ENCODE measurements at regions not wholly inside any gene's neighbourhood (a gene's known extent, or its start where the extent isn't known, plus 50 kb on each side); places are given as distances from the start of the nearest gene placed in this dataset.
"Not testable (repeated sequence)": the region's sequence is repeated elsewhere in the genome, so short reads cannot be mapped to it uniquely, and the experiment has no call there.

GRCh38 chr7:153409567-153410342 lies 642.4 kb upstream of the DPP6 start:
- not testable (repeated sequence) for H3K27ac Mint-ChIP-seq; H3K4me1 Mint-ChIP-seq (ENCODE audit: low read depth in 2 of 2); H3K36me3 Mint-ChIP-seq (ENCODE audit: insufficient read depth); H3K27me3 Mint-ChIP-seq; ATAC-seq (replicated peaks); H3K4me3 Mint-ChIP-seq; DNase-seq
- peaks cover 18 to 28% of the 10 kb centered on the region in 2 donors for H3K9me3 Mint-ChIP-seq

- H3K4me3 Mint-ChIP-seq = not testable (repeated sequence)
Observed at GRCh38 chr7:153410997-153411642, 641.1 kb upstream of the DPP6 start.

GRCh38 chr7:153412114-153412823 lies 639.9 kb upstream of the DPP6 start:
- peaks cover 25 to 33% of the 10 kb centered on the region in 2 donors for H3K9me3 Mint-ChIP-seq

More at GRCh38 chr7:153410997-153411642, 641.1 kb upstream of the DPP6 start:
- not testable (repeated sequence) for H3K27ac Mint-ChIP-seq; H3K36me3 Mint-ChIP-seq (ENCODE audit: insufficient read depth); DNase-seq; ATAC-seq (replicated peaks); H3K27me3 Mint-ChIP-seq; H3K4me1 Mint-ChIP-seq (ENCODE audit: low read depth in 2 of 2)
- peaks cover 24 to 33% of the 10 kb centered on the region in 2 donors for H3K9me3 Mint-ChIP-seq

GRCh38 chr7:153412824-153413198 lies 639.4 kb upstream of the DPP6 start:
- H3K36me3 Mint-ChIP-seq (ENCODE audit: insufficient read depth); H3K27me3 Mint-ChIP-seq; H3K4me3 Mint-ChIP-seq; H3K4me1 Mint-ChIP-seq (ENCODE audit: low read depth in 2 of 2); H3K27ac Mint-ChIP-seq; DNase-seq; ATAC-seq (replicated peaks): not testable (repeated sequence)
- peaks cover 25 to 33% of the 10 kb centered on the region in 2 donors for H3K9me3 Mint-ChIP-seq

More at GRCh38 chr7:153412114-153412823, 639.9 kb upstream of the DPP6 start:
- not testable (repeated sequence) for H3K4me1 Mint-ChIP-seq (ENCODE audit: low read depth in 2 of 2); H3K27me3 Mint-ChIP-seq; H3K27ac Mint-ChIP-seq; ATAC-seq (replicated peaks); H3K4me3 Mint-ChIP-seq; H3K36me3 Mint-ChIP-seq (ENCODE audit: insufficient read depth); DNase-seq

- H3K27ac Mint-ChIP-seq = no peak overlapping the region
- H3K36me3 Mint-ChIP-seq (ENCODE audit: insufficient read depth) = no peaks in the 10 kb centered on the region
- no peaks in the 10 kb centered on the region for H3K27me3 Mint-ChIP-seq
- no peak overlapping the region for H3K4me3 Mint-ChIP-seq
- ATAC-seq (replicated peaks) (no peak), DNase-seq (no peak)
- peaks cover 25 to 33% of the 10 kb centered on the region in 2 donors for H3K9me3 Mint-ChIP-seq
- H3K4me1 Mint-ChIP-seq (ENCODE audit: low read depth in 2 of 2) = no peaks in the 10 kb centered on the region
Observed at GRCh38 chr7:153413199-153413539, 639.0 kb upstream of the DPP6 start.

GRCh38 chr7:153413540-153414287 lies 638.5 kb upstream of the DPP6 start:
- DNase-seq (no peak), ATAC-seq (replicated peaks) (no peak)
- H3K4me3 Mint-ChIP-seq = no peak overlapping the region
- H3K4me1 Mint-ChIP-seq (ENCODE audit: low read depth in 2 of 2) = no peaks in the 10 kb centered on the region
- no peaks in the 10 kb centered on the region for H3K27me3 Mint-ChIP-seq
- H3K36me3 Mint-ChIP-seq (ENCODE audit: insufficient read depth) = no peaks in the 10 kb centered on the region
- H3K9me3 Mint-ChIP-seq = peaks cover 25 to 33% of the 10 kb centered on the region in 2 donors
- no peak overlapping the region for H3K27ac Mint-ChIP-seq

- H3K4me1 Mint-ChIP-seq (ENCODE audit: low read depth in 2 of 2) = no peaks in the 10 kb centered on the region
- no peak overlapping the region for H3K4me3 Mint-ChIP-seq
- H3K36me3 Mint-ChIP-seq (ENCODE audit: insufficient read depth) = no peaks in the 10 kb centered on the region
- H3K27ac Mint-ChIP-seq = no peak overlapping the region
- DNase-seq = no peak
- no peaks in the 10 kb centered on the region for H3K27me3 Mint-ChIP-seq
- ATAC-seq (replicated peaks) = no peak
- peaks cover 25 to 33% of the 10 kb centered on the region in 2 donors for H3K9me3 Mint-ChIP-seq
Observed at GRCh38 chr7:153414288-153414629, 637.9 kb upstream of the DPP6 start.

GRCh38 chr7:153415632-153416031 lies 636.6 kb upstream of the DPP6 start:
- no peaks in the 10 kb centered on the region for H3K4me1 Mint-ChIP-seq (ENCODE audit: low read depth in 2 of 2)
- H3K27ac Mint-ChIP-seq = no peak overlapping the region
- H3K4me3 Mint-ChIP-seq = no peak overlapping the region
- peaks cover 20 to 26% of the 10 kb centered on the region in 2 donors for H3K9me3 Mint-ChIP-seq
- H3K27me3 Mint-ChIP-seq = no peaks in the 10 kb centered on the region
- H3K36me3 Mint-ChIP-seq (ENCODE audit: insufficient read depth) = no peaks in the 10 kb centered on the region
- ATAC-seq (replicated peaks) = no peak
- DNase-seq = no peak

GRCh38 chr7:153422291-153423209 lies 629.6 kb upstream of the DPP6 start:
- DNase-seq (no peak), ATAC-seq (replicated peaks) (no peak)
- Mint-ChIP-seq H3K27me3 (no peaks in the 10 kb centered on the region), H3K27ac (no peak overlapping the region), H3K36me3 (ENCODE audit: insufficient read depth) (no peaks in the 10 kb centered on the region), H3K4me1 (ENCODE audit: low read depth in 2 of 2) (no peaks in the 10 kb centered on the region), H3K4me3 (no peak overlapping the region), H3K9me3 (peaks cover 0 to 2% of the 10 kb centered on the region in 2 donors)

- DNase-seq (no peak), ATAC-seq (replicated peaks) (no peak)
- H3K4me3 Mint-ChIP-seq = no peak overlapping the region
- no peaks in the 10 kb centered on the region for H3K4me1 Mint-ChIP-seq (ENCODE audit: low read depth in 2 of 2)
- H3K27ac Mint-ChIP-seq = no peak overlapping the region
- H3K36me3 Mint-ChIP-seq (ENCODE audit: insufficient read depth) = no peaks in the 10 kb centered on the region
- H3K27me3 Mint-ChIP-seq = no peaks in the 10 kb centered on the region
- H3K9me3 Mint-ChIP-seq = peaks cover 0 to 2% of the 10 kb centered on the region in 2 donors
Observed at GRCh38 chr7:153423210-153423590, 629.0 kb upstream of the DPP6 start.

GRCh38 chr7:153430931-153431330 lies 621.3 kb upstream of the DPP6 start:
- ATAC-seq (replicated peaks) = no peak

GRCh38 chr7:153432063-153432462 lies 620.1 kb upstream of the DPP6 start:
- DNase-seq = no peak
- Mint-ChIP-seq H3K4me3 (no peak overlapping the region), H3K27me3 (no peaks in the 10 kb centered on the region), H3K9me3 (peaks cover 7 to 31% of the 10 kb centered on the region in 2 donors), H3K27ac (no peak overlapping the region), H3K36me3 (ENCODE audit: insufficient read depth) (no peaks in the 10 kb centered on the region), H3K4me1 (ENCODE audit: low read depth in 2 of 2) (no peaks in the 10 kb centered on the region)
- ATAC-seq (replicated peaks) = no peak

More at GRCh38 chr7:153430931-153431330, 621.3 kb upstream of the DPP6 start:
- no peaks in the 10 kb centered on the region for H3K4me1 Mint-ChIP-seq (ENCODE audit: low read depth in 2 of 2)
- H3K4me3 Mint-ChIP-seq = no peak overlapping the region
- H3K36me3 Mint-ChIP-seq (ENCODE audit: insufficient read depth) = no peaks in the 10 kb centered on the region
- no peak overlapping the region for H3K27ac Mint-ChIP-seq
- DNase-seq = no peak
- peaks cover 5 to 24% of the 10 kb centered on the region in 2 donors for H3K9me3 Mint-ChIP-seq
- H3K27me3 Mint-ChIP-seq = no peaks in the 10 kb centered on the region

All from effector memory CD8-positive, alpha-beta T cell (primary cell).